GM12864 (cell line): ENCODE measurements at regions not wholly inside any gene's neighbourhood (a gene's known extent, or its start where the extent isn't known, plus 50 kb on each side); places are given as distances from the start of the nearest gene placed in this dataset.

Experiments
- DNase-seq: peaks from one replicate; pipeline ENCODE4 v3.0.0-alpha.2; 2011; ENCODE audit warnings: low read depth
- H3K4me3 ChIP-seq: 2 replicates; pipeline ENCODE4 v1.5.1; 2011; ENCODE audit warnings: mild to moderate bottlenecking, low read depth, low read length, control low read depth
- TF ChIP-seq, protein P1 (sequence below): IDR thresholded peaks from 2 replicates; pipeline ENCODE4 v1.5.1; 2011; ENCODE audit warnings: low read depth, mild to moderate bottlenecking, moderate library complexity, low read length, control low read depth, inconsistent platforms; ENCODE audit errors: missing control alignments

- TF ChIP-seq, protein P1, sequence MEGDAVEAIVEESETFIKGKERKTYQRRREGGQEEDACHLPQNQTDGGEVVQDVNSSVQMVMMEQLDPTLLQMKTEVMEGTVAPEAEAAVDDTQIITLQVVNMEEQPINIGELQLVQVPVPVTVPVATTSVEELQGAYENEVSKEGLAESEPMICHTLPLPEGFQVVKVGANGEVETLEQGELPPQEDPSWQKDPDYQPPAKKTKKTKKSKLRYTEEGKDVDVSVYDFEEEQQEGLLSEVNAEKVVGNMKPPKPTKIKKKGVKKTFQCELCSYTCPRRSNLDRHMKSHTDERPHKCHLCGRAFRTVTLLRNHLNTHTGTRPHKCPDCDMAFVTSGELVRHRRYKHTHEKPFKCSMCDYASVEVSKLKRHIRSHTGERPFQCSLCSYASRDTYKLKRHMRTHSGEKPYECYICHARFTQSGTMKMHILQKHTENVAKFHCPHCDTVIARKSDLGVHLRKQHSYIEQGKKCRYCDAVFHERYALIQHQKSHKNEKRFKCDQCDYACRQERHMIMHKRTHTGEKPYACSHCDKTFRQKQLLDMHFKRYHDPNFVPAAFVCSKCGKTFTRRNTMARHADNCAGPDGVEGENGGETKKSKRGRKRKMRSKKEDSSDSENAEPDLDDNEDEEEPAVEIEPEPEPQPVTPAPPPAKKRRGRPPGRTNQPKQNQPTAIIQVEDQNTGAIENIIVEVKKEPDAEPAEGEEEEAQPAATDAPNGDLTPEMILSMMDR = no peak
- no peak overlapping the region for H3K4me3 ChIP-seq
- DNase-seq = no peak
Observed at GRCh38 chr3:68334367-68334986, 597.9 kb downstream of the TAFA4 start.

- H3K4me3 ChIP-seq = no peak overlapping the region
- no peak for DNase-seq
- TF ChIP-seq, protein P1 = no peak
Observed at GRCh38 chr3:68328049-68328448, 604.3 kb downstream of the TAFA4 start.

DNA sequence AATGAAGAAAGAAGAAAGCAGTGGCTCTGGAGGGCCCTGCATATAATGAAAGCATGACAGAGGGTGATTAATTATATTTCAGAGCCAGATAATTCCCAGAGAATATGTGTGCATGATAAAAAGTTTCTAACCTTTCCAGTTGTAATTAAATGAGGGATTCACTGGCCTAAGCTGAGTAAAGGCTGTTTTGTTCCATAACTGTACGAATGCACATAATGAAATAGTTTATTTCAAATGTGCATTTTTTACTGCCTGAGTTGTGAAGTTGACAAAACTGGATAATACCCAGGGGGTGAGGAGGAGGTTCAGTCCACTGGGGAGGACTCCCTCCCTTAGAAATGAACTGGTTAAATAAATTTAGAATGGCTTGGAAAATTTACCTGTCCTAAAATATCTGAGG lies 616.4 kb downstream of the TAFA4 start:
- DNase-seq = no peak
- no peak overlapping the region for H3K4me3 ChIP-seq
- TF ChIP-seq, protein P1 = no peak

DNA sequence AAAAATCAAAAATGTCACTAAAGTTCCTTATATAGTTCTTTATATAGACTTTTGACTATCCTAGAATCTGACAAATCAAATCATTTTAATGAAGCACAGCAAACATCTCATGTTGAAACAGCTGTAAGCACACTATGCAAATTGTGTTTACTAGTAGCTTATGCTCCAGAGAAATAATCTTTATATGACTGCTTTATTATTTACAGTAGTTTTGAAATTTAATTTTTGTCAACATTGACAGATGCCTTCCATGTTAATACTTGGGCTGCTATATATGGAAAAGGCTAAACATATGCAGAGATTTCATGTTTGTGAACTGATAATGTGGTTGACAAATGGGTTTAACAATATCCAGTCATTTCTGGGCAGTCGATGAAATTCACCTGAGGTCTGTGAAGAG lies 616.8 kb downstream of the TAFA4 start:
- TF ChIP-seq, protein P1 = no peak
- no peak for DNase-seq
- no peak overlapping the region for H3K4me3 ChIP-seq

DNA sequence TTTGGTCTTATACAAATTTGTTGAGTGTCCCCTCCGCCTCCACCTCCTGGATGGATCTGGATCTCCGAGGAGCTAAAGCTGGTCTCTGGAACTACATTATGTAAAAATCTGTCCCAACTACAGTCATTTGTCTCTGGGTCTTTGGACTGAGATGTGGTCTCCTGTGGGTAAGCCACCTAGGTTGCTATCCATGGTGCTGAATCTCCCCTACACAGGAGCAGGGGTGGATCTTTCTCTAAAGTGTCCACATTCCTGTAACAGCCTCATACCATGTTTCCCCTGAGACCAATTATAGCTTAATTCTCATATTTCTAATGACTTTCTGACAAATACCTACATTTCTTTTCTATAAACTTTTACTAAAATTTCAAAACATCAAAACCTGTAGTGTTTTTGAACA lies 625.8 kb downstream of the TAFA4 start:
- no peak for DNase-seq
- no peak overlapping the region for H3K4me3 ChIP-seq
- TF ChIP-seq, protein P1 = no peak

GRCh38 chr3:68295457-68295856 lies 636.9 kb downstream of the TAFA4 start:
- H3K4me3 ChIP-seq = no peak overlapping the region
- TF ChIP-seq, protein P1 = no peak
- DNase-seq = no peak

GRCh38 chr3:68290333-68290732 lies 635.9 kb upstream of the SUCLG2 start:
- no peak overlapping the region for H3K4me3 ChIP-seq
- TF ChIP-seq, protein P1 = no peak
- DNase-seq = no peak
